MM.1S (cell line): ENCODE measurements at regions not wholly inside any gene's neighbourhood (a gene's known extent, or its start where the extent isn't known, plus 50 kb on each side); places are given as distances from the start of the nearest gene placed in this dataset.

Experiments
- DNase-seq: peaks from one replicate; pipeline ENCODE4 v3.0.0-alpha.2; 2015
- H2AFZ ChIP-seq: fragments of 300-600 bp; sonication (generic); 2 replicates; pipeline ENCODE4 v1.6.0; 2016; ENCODE audit warnings: antibody characterized with exemption, low read length
- H3F3A ChIP-seq: fragments of 300-600 bp; sonication (generic); 2 replicates; pipeline ENCODE4 v1.6.1; 2016; ENCODE audit warnings: mild to moderate bottlenecking, antibody characterized with exemption, low read length, moderate library complexity, mixed read lengths; ENCODE audit not compliant: insufficient read depth
- H3K27ac ChIP-seq: fragments of 300-600 bp; sonication (generic); 2 replicates; pipeline ENCODE4 v1.5.1; 2016; ENCODE audit warnings: mild to moderate bottlenecking, low read length
- H3K27me3 ChIP-seq: fragments of 300-600 bp; sonication (generic); replicated peaks from 2 replicates; pipeline ENCODE4 v1.6.0; 2016; ENCODE audit warnings: low read length; ENCODE audit not compliant: insufficient read depth
- H3K36me3 ChIP-seq: fragments of 300-600 bp; sonication (generic); replicated peaks from 2 replicates; pipeline ENCODE4 v1.6.1; 2016; ENCODE audit warnings: mild to moderate bottlenecking, low read length, mixed read lengths; ENCODE audit not compliant: insufficient read depth
- H3K4me1 ChIP-seq: fragments of 300-600 bp; sonication (generic); 2 replicates; pipeline ENCODE4 v1.6.1; 2016; ENCODE audit warnings: low read length, mixed read lengths
- H3K4me2 ChIP-seq: fragments of 300-600 bp; sonication (generic); 2 replicates; pipeline ENCODE4 v1.6.0; 2016; ENCODE audit warnings: low read depth, low read length
- H3K4me3 ChIP-seq: fragments of 300-600 bp; sonication (generic); 2 replicates; pipeline ENCODE4 v1.5.1; 2016; ENCODE audit warnings: low read length, mixed read lengths
- H3K79me2 ChIP-seq: fragments of 300-600 bp; sonication (generic); 2 replicates; pipeline ENCODE4 v1.6.1; 2016; ENCODE audit warnings: mixed run types, low read length, mixed read lengths
- H3K9ac ChIP-seq: fragments of 300-600 bp; sonication (generic); 2 replicates; pipeline ENCODE4 v1.6.1; 2016; ENCODE audit warnings: low read length, mixed read lengths
- H3K9me2 ChIP-seq: fragments of 300-600 bp; sonication (generic); replicated peaks from 2 replicates; pipeline ENCODE4 v1.6.1; 2016; ENCODE audit warnings: mild to moderate bottlenecking, low read length, mixed read lengths; ENCODE audit not compliant: insufficient read depth
- H3K9me3 ChIP-seq: fragments of 300-600 bp; sonication (generic); replicated peaks from 2 replicates; pipeline ENCODE4 v1.6.1; 2016; ENCODE audit warnings: mild to moderate bottlenecking, low read length, mixed read lengths; ENCODE audit not compliant: insufficient read depth
- H4K20me1 ChIP-seq: fragments of 300-600 bp; sonication (generic); 2 replicates; pipeline ENCODE4 v1.6.1; 2016; ENCODE audit warnings: mild to moderate bottlenecking, low read length, moderate library complexity, mixed read lengths; ENCODE audit not compliant: insufficient read depth
- EZH2 ChIP-seq: fragments of 300-600 bp; sonication (generic); optimal IDR thresholded peaks from 2 replicates; pipeline ENCODE3; 2017; ENCODE audit warnings: low read depth, mild to moderate bottlenecking, antibody characterized with exemption, low read length, mixed read lengths
- EZH2phosphoT487 ChIP-seq: fragments of 300-600 bp; sonication (generic); IDR thresholded peaks from 2 replicates; pipeline ENCODE4 v1.6.1; 2018; ENCODE audit warnings: antibody characterized with exemption, low read length
- TF ChIP-seq, protein P1 (sequence below): fragments of 300-600 bp; sonication (generic); IDR thresholded peaks from 2 replicates; pipeline ENCODE4 v1.5.1; 2016; ENCODE audit warnings: antibody characterized with exemption, low read length, mixed read lengths

DNA sequence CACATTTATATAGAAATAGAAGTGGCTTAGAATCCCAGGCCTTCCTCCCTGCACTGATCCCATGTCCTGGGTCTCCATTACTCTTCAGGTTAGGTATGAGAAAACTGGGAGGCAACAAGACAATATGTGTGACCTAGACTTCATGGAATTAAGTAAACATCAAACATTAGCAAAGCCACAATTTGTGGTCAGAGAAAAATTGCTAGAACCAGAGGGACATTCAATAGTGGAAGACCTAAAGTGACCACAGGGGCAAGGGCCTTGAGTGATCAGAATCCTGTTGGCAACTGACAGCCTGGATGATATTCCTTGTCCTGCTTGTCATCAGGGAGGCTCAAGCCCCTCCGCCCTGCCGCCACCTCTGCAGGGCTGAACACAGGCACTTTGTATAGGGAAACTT, 322.8 kb upstream of the CTNNB1 start:
- H3K4me3 ChIP-seq: no peak overlapping the region
- no peaks in the 10 kb centered on the region for H3K4me1 ChIP-seq
- H3K79me2 ChIP-seq: no peaks in the 10 kb centered on the region
- no peaks in the 10 kb centered on the region for H3K36me3 ChIP-seq
- DNase-seq: no peak
- no peaks in the 10 kb centered on the region for H3K27me3 ChIP-seq
- no peak overlapping the region for H3K4me2 ChIP-seq
- H3K9me2 ChIP-seq: no peaks in the 10 kb centered on the region
- TF ChIP-seq EZH2: no peak
- H2AFZ ChIP-seq: no peak overlapping the region
- H3K9ac ChIP-seq: no peak overlapping the region
- H3K9me3 ChIP-seq: no peaks in the 10 kb centered on the region
- H3F3A ChIP-seq: no peaks in the 10 kb centered on the region
- H4K20me1 ChIP-seq: no peaks in the 10 kb centered on the region
- H3K27ac ChIP-seq: no peak overlapping the region

- no peak overlapping the region for H3K4me2 ChIP-seq
- no peak overlapping the region for H2AFZ ChIP-seq
- H3K36me3 ChIP-seq: no peaks in the 10 kb centered on the region
Measured at GRCh38 chr3:40877631-40878463, 321.5 kb upstream of the CTNNB1 start.

DNA sequence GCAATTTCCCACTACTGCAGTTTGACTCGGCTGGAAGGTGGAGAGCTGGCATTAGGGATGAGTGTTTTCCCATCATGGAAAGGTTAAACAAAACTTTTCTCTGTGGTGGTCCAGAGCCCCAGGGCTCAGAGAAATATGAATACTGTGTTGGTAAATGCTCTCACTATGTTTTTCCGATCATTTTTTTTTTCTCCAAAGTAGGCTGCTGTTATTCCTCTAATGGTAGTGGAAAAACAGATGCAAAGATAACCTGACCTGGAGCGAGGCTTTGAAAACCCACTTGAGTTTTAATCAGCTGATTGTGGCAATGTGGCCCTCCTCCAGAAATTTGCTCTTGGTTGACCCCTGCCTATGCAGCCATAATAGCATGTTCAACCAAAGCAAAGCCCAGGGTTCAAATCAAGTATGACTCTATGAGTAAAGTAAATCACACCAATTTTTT, 320.8 kb upstream of the CTNNB1 start:
- H2AFZ ChIP-seq: no peak overlapping the region
- H3K9ac ChIP-seq: no peak overlapping the region
- no peaks in the 10 kb centered on the region for H3K9me2 ChIP-seq
- no peaks in the 10 kb centered on the region for H3K36me3 ChIP-seq
- H3K79me2 ChIP-seq: no peaks in the 10 kb centered on the region
- H4K20me1 ChIP-seq: no peaks in the 10 kb centered on the region
- no peaks in the 10 kb centered on the region for H3K27me3 ChIP-seq
- no peak overlapping the region for H3K4me3 ChIP-seq
- no peak overlapping the region for H3K4me2 ChIP-seq
- no peak overlapping the region for H3K27ac ChIP-seq
- H3K4me1 ChIP-seq: no peaks in the 10 kb centered on the region
- TF ChIP-seq, protein P1, sequence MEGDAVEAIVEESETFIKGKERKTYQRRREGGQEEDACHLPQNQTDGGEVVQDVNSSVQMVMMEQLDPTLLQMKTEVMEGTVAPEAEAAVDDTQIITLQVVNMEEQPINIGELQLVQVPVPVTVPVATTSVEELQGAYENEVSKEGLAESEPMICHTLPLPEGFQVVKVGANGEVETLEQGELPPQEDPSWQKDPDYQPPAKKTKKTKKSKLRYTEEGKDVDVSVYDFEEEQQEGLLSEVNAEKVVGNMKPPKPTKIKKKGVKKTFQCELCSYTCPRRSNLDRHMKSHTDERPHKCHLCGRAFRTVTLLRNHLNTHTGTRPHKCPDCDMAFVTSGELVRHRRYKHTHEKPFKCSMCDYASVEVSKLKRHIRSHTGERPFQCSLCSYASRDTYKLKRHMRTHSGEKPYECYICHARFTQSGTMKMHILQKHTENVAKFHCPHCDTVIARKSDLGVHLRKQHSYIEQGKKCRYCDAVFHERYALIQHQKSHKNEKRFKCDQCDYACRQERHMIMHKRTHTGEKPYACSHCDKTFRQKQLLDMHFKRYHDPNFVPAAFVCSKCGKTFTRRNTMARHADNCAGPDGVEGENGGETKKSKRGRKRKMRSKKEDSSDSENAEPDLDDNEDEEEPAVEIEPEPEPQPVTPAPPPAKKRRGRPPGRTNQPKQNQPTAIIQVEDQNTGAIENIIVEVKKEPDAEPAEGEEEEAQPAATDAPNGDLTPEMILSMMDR: no peak
- no peak for TF ChIP-seq EZH2
- no peak for TF ChIP-seq EZH2phosphoT487
- no peaks in the 10 kb centered on the region for H3F3A ChIP-seq
- H3K9me3 ChIP-seq: no peaks in the 10 kb centered on the region
- no peak for DNase-seq

More at GRCh38 chr3:40877631-40878463, 321.5 kb upstream of the CTNNB1 start:
- DNase-seq: no peak
- H4K20me1 ChIP-seq: no peaks in the 10 kb centered on the region
- TF ChIP-seq, protein P1: no peak
- TF ChIP-seq EZH2phosphoT487 (no peak), EZH2 (no peak)
- H3F3A ChIP-seq: no peaks in the 10 kb centered on the region
- H3K9me3 ChIP-seq: no peaks in the 10 kb centered on the region
- no peak overlapping the region for H3K4me3 ChIP-seq
- no peaks in the 10 kb centered on the region for H3K27me3 ChIP-seq
- no peaks in the 10 kb centered on the region for H3K79me2 ChIP-seq
- H3K9me2 ChIP-seq: no peaks in the 10 kb centered on the region
- H3K27ac ChIP-seq: no peak overlapping the region
- H3K4me1 ChIP-seq: no peaks in the 10 kb centered on the region
- H3K9ac ChIP-seq: no peak overlapping the region

DNA sequence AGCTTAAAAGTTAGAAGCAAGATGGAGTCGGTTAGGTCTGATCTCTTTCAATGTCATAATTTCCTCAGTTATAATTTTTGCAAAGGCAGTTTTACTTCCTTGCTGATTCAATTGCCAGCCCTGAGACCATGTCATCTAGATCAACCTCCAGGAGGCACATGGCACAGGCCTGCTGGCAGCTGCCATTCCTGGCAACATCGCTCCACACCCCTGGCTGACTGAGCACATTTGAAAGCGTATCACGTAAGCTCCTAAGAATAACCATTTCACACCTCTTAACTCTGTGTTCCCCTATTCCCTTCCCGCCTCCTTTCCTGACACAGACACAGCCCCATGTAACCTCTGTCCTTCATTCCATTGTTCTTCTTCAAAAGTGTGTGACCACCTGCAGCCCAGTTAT, 313.9 kb upstream of the CTNNB1 start:
- Histone ChIP-seq H3F3A (no peaks in the 10 kb centered on the region), H2AFZ (no peak overlapping the region), H3K4me2 (no peak overlapping the region), H3K9me2 (no peaks in the 10 kb centered on the region), H3K36me3 (no peaks in the 10 kb centered on the region), H3K9ac (no peak overlapping the region), H3K79me2 (no peaks in the 10 kb centered on the region), H4K20me1 (no peaks in the 10 kb centered on the region), H3K4me1 (no peaks in the 10 kb centered on the region), H3K27me3 (no peaks in the 10 kb centered on the region), H3K4me3 (no peak overlapping the region), H3K9me3 (no peaks in the 10 kb centered on the region), H3K27ac (no peak overlapping the region)
- TF ChIP-seq EZH2phosphoT487 (no peak), EZH2 (no peak)
- TF ChIP-seq, protein P1: no peak
- no peak for DNase-seq
